ENCODE measurements at regions not wholly inside any gene's neighbourhood (a gene's known extent, or its start where the extent isn't known, plus 50 kb on each side); places are given as distances from the start of the nearest gene placed in this dataset.

DNA sequence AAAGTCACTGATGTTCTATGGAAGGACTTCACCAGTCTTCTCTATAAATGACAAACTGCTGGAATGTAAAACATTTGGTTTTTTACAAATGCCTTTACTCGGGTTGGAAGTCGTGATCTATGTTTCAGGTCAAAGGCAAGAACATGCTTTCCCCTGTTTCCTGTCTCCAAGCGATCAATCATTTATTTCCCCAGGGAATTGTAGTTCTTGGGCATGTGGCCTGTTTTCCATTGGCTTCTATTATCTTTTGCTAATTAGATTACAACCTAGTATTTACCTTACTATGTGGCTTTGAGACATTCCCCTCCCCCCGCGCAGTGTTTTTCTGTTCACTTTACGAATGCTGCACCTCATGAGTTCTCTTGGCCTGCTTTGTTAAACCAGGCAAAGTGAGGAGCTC, 684.2 kb downstream of the EPHA4 start:
- TF ChIP-seq, protein P1, sequence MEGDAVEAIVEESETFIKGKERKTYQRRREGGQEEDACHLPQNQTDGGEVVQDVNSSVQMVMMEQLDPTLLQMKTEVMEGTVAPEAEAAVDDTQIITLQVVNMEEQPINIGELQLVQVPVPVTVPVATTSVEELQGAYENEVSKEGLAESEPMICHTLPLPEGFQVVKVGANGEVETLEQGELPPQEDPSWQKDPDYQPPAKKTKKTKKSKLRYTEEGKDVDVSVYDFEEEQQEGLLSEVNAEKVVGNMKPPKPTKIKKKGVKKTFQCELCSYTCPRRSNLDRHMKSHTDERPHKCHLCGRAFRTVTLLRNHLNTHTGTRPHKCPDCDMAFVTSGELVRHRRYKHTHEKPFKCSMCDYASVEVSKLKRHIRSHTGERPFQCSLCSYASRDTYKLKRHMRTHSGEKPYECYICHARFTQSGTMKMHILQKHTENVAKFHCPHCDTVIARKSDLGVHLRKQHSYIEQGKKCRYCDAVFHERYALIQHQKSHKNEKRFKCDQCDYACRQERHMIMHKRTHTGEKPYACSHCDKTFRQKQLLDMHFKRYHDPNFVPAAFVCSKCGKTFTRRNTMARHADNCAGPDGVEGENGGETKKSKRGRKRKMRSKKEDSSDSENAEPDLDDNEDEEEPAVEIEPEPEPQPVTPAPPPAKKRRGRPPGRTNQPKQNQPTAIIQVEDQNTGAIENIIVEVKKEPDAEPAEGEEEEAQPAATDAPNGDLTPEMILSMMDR (IDR thresholded peaks at IDR 0.05; ENCODE audit: low read depth, low read length, missing control alignments) = no peak
- DNase-seq (ENCODE audit: low read depth) = no peak
- H3K4me3 ChIP-seq (ENCODE audit: low read depth, low read length) = no peak overlapping the region
- in situ Hi-C loops (cut with HindIII; ENCODE audit: low sequenced_read_pairs) = no loop called here

DNA sequence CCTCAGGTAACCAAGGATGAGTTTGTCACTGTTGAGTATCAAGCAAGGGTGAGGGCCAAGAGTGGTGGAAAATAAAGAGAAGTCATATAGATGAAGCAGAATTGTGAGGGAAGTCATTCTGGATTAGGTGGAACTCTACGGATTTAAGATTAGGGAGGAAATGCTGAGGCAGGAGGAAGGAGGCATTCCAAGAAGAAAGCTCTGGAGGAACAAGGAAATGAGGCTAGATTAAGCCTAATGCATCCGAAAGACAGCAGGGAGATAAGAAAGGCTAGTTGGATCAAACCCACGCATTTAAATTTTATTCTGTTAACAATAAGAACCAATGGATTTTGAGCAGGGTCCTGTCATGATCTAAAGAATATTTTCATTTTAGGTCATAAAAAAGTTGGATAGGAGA, 681.2 kb downstream of the EPHA4 start:
- in situ Hi-C loops (cut with HindIII; ENCODE audit: low sequenced_read_pairs) = no loop called here
- no peak for DNase-seq (ENCODE audit: low read depth)
- H3K4me3 ChIP-seq (ENCODE audit: low read depth, low read length) = no peak overlapping the region
- TF ChIP-seq, protein P1 (IDR thresholded peaks at IDR 0.05; ENCODE audit: low read depth, low read length, missing control alignments) = no peak

GRCh38 chr2:220891405-220891804, 680.7 kb downstream of the EPHA4 start:
- peak; percentile 74 for DNase-seq (ENCODE audit: low read depth)
- TF ChIP-seq, protein P1 (IDR thresholded peaks at IDR 0.05; ENCODE audit: low read depth, low read length, missing control alignments) = no peak
- no peak overlapping the region for H3K4me3 ChIP-seq (ENCODE audit: low read depth, low read length)
- in situ Hi-C loops (cut with HindIII; ENCODE audit: low sequenced_read_pairs) = no loop called here

DNA sequence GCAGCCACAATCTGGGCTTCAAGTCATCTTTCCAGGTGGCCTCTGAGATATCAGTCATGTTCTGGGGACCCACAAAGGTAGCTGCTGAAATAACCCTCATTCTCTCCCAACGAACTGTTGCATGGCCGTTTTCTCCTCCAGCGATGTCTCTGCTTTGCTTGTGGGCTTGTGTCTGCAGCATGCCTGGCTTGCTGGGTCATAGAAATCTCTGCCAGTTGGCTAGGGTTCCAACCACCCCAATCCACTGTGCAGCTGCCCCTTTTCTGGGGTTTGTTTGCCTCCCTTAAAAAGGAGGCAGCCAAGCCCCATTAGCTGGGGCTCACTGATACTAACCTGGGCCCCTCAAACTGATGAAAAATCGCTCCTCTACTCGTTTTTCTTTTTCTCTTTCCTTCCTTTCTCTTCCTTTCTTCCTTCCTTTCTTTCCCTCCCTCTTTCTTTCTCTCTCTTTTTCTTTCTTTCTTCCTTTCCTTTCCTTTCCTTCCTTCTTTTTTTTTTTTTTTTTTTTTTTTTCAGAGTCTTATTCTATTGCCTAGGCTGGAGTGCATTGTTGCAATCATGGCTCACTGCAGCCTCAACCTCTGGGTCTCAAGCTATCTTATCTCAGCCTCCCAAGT, 680.0 kb downstream of the EPHA4 start:
- DNase-seq (ENCODE audit: low read depth) = no peak
- H3K4me3 ChIP-seq (ENCODE audit: low read depth, low read length) = no peak overlapping the region
- TF ChIP-seq, protein P1 (IDR thresholded peaks at IDR 0.05; ENCODE audit: low read depth, low read length, missing control alignments) = no peak
- in situ Hi-C loops (cut with HindIII; ENCODE audit: low sequenced_read_pairs) = no loop called here

DNA sequence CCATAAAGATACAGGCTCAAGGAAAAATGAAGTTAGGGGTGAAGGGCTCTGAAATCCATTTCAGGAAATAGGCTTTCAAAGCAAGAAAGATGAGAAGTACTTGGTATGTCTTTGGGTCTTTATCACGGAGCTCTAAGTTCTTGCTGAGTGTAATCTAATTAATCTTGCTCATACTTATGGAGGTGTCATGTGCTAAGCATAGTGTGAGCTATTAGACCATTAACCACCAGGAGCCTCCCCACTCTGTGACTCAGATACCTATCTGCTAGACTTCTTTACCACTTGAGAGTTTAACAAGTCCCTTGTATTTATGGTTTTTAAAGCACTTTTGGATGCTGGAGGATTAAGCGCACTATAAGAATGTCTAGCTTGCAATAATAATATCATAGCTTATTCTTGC, 678.7 kb downstream of the EPHA4 start:
- DNase-seq (ENCODE audit: low read depth) = no peak
- TF ChIP-seq, protein P1 (IDR thresholded peaks at IDR 0.05; ENCODE audit: low read depth, low read length, missing control alignments) = no peak
- H3K4me3 ChIP-seq (ENCODE audit: low read depth, low read length) = no peak overlapping the region
- in situ Hi-C loops (cut with HindIII; ENCODE audit: low sequenced_read_pairs) = no loop called here

GRCh38 chr2:220894069-220894468, 678.0 kb downstream of the EPHA4 start:
- no peak overlapping the region for H3K4me3 ChIP-seq (ENCODE audit: low read depth, low read length)
- in situ Hi-C loops (cut with HindIII; ENCODE audit: low sequenced_read_pairs) = no loop called here
- DNase-seq (ENCODE audit: low read depth) = no peak
- TF ChIP-seq, protein P1 (IDR thresholded peaks at IDR 0.05; ENCODE audit: low read depth, low read length, missing control alignments) = no peak

All from astrocyte of the cerebellum (primary cell).